ENCODE measurements at regions not wholly inside any gene's neighbourhood (a gene's known extent, or its start where the extent isn't known, plus 50 kb on each side); places are given as distances from the start of the nearest gene placed in this dataset.

GRCh38 chr6:48714250-48714649 lies 603.3 kb upstream of the PTCHD4 start:
- TF ChIP-seq CTCF (IDR thresholded peaks at IDR 0.05) (no peak), POLR2AphosphoS5 (IDR thresholded peaks at IDR 0.05) (no peak)

Measured in esophagus muscularis mucosa (tissue), 3 donors.